Middle frontal gyrus (tissue), 1 donor: ENCODE measurements at regions not wholly inside any gene's neighbourhood (a gene's known extent, or its start where the extent isn't known, plus 50 kb on each side); places are given as distances from the start of the nearest gene placed in this dataset.

ENCODE experiments used
- DNase-seq: peaks from one replicate; pipeline ENCODE4 v3.0.0-alpha.2; 2015; ENCODE audit warnings: low spot score; ENCODE audit errors: extremely low spot score

DNA sequence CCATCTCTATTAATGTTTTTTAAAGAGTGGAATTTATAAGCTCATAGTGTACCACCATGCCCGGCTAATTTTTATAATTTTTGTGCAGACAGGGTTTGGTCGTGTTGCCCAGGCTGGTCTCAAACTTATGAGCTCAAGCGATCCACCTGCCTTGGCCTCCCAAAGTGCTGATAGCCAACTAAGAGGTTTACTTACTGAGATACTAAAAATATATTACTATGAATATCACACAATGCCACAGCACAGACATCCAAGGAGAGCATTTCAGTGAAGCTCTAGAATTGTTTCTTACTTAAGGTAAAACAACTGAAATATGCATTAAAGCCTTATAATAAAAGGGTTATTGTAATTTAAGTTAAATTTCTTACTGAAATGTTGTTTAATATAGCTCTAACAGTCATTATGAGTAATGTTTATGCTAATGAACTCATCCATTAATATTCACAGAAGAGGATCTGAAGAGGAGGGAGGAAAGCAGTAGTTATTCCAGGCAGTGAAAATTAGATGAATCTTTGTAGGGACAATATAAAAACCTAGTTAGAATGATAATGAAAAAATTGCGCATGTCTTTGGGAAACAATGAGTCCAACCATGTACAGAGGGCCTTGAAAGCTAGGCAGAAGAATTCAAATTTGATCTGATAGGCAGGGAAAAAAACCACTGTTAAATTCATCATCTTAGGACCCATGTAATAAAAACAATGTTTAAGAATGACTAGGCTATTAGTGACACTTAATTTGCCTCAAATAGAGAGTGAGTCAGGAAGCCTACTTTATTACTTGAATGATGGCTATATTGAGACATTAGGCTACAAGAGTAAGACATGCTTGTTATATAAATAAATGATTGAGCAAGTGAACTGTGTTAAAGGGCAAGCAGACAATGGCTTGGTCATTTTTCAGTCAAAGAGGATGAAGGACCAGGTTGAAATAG, 99.2 kb downstream of the SLC41A2 start:
- DNase-seq, result no peak

DNA sequence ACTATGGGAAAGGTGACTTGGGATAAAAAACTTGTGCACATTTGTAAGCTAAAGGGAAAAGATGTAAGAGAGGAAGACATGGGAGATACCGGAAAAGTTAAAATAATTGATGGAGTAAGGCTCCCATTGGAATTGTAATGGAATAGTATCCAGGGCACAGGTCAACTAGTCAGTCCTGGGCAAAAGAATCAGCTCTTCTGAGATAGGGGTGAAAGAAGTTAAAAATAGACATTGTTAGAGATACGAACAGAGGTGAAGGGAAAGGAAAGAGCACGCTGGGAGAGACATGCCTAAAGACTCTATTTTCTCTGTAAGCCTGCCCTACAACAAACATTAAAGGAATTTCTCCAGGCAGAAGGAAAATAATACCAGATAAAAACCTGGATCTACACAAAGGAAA, 101.6 kb downstream of the SLC41A2 start:
- DNase-seq, result no peak

DNA sequence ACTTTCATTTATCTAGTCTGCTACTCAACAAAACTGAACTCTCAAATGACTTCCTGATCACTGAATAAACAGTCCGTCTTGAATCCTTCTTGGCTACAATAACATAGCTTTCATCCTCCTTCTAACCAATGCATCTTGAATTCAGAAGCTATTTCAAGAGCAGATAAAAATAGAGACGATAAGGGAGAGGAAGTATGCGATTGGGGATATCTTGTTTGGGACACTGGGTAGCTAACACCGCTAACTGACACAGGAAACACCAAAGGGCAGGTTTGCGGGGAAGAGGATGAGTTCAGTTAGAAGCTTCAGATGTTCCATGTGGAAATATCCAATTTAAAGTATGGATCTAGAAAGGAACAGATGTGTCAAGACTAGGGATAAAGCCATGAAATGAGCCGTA, 102.5 kb downstream of the SLC41A2 start:
- no peak for DNase-seq

DNA sequence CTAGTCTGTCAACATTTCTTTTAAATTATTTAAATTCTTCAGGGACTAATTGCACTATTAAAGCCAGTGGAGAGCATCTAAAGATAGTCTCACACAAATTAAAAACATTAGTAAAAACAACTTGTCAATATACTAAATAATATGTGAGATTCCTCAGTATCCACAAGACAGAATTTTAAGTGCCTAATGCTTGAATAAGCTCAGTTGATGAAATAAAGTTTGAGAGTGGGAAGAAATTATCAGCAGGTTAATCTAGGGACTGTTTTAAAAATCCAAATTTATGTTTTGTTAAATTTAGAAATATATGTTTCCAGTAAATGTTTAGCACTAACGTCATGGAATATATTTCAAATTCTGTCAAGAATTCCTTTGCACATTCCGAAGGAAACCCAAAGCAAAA, 105.2 kb downstream of the SLC41A2 start:
- no peak for DNase-seq

DNA sequence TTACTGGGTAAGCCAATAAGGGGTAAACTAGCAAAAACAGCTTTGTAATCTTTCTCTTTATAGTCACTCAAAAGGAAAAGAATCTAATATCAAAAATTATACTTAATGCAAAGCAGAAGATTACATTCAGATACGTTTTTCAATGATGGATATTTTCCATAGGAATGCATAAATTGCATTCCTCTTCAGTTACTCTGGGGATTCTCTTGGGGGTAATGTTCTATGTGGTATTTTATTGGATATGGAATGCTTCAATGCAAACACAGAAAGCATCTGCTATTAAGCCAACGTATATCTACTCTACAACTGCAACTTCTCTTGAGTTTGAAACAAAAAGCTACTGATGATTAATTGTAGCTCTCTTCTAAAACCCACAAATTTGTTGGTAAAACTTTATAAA, 106.0 kb downstream of the SLC41A2 start:
- no peak for DNase-seq

DNA sequence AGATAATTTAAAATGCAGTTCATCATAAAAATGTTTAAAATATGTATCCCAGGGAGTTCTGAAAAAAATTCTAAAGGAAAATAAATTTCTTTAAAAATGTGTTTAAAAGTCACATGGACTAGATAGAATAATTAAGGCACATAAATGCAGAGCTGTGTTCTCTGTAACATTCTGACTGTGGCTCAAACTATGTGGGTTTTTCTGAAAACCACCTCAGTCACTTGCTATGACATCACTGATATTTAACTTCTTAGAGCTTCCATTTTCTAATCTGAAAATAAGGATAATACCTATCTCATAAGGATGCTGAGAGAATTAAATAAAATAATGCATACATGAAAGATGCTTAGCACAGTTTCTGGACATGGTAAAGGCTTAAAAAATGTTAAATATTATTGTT, 107.3 kb downstream of the SLC41A2 start:
- DNase-seq, result no peak

DNA sequence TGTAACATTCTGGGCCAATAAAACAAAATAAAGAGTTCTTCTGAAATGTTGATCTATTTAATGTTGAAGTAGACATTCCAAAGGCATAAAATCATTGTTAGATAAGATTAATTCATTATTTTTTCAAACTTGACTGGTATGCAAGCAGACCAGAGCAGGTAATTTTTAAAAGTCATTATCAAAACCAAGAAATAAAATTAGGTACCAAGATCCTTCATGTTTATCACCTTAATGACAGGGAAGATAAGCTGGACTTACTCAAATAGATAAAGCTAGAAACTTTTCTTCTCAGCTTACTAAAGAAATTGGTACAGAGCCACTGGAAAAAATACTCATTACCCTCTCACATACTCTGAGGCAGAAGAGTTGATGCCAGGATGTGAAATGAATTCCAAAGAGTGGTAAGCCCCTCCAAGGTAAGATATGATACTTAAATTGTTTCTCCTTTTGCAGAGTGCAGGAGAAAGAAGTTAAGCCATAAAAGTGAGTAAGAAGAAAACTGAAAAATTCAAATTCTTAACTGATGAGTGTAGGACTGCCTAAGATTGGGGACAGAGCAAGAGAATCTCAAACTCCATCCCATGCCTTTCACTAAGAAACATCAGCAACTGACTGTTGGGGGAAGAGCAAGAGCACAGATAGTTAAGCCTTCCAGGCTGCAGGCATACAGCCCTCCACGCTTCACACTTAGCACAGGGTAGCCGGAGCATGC, 111.9 kb downstream of the SLC41A2 start:
- no peak for DNase-seq

DNA sequence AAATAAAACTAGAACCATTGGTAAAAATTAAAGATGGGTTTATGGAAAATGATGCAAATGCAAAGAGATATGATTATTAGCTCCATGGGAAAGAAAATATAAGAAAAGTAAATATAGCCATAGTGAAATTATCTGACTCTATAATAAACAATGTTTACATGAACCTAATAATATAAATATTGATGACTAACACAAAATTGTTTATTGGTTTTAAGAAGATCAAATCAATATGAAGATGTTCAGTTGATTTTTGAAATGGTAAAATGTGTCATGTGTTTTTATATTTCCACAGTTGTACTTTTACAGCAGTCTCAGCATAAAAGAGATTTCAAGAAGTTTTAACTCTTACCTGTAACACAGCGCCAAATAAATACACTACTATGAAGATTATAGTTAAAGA, 114.0 kb downstream of the SLC41A2 start:
- DNase-seq, result no peak

DNA sequence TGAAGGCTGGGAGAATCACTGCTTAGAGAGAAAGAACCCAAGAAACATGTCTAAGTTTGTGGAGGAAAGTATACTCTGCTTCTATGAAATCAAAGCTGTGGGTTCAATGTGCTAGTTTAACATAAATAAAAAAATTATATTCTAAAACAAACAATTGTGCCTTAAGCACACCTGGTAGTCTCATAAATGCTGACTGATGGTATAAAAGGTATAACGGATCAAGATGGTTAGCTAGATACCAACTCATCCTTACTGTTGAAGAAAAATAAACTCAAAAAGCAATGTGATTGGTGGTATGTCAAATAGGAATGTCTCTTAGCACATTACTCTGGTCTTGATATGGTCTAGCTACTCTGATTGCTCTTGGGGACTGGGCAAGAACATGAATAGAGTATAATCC, 117.8 kb downstream of the SLC41A2 start:
- DNase-seq, result no peak

DNA sequence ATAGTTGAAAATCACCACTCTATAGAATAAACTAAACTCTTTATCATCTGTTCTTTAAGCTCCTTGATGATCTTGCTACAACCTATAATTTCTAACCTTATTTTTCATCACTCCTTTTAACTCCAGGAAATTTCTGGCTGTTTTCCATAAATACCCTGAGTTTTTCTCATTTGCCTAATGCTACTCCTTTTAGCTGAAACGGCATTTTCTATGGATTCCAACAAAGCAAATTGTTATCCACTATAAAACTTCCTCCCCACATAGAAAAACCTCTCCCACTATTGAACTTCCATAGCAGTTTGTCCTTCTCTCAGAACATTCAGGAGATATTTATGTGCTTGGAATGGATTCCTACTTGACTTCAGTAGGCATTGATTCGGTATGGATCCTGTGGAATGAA, 122.8 kb downstream of the SLC41A2 start:
- no peak for DNase-seq

DNA sequence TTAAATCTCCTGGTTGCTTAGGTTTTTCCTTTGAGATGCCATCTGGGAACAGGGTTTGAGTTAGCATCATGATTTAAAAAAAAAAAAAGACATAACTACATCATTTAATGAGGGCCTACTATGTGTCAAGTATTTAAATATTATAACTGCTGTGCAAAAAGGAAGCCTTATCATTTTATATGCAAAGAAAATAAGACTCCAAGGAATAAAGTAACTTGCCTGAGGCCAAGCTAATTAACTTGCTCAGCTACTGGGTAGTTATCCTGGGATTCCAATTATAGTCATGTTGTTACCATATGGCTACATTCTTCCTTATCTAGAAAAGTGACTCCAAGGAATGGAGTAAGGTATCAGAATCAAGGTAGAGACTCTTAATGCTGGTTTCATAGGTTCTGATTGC, 123.5 kb downstream of the SLC41A2 start:
- no peak for DNase-seq

DNA sequence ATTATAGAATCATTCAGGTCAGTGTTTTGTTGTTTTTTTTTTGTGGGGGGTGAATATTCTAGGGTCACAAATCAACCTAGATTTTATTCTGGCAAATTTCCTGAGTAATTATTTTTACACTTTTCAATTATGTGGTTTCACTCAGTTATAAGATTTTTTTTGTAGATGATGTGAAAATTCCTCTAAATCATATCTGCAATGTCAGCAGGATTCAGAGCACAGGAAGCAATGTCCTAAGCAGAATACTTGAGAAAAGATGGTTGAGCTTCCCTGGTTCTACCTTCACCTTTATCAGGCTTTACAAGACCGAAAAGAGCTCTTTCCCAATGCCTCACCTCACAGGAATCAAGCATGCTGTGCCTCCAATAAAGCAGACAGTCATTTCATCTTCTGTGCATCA, 124.3 kb downstream of the SLC41A2 start:
- no peak for DNase-seq

DNA sequence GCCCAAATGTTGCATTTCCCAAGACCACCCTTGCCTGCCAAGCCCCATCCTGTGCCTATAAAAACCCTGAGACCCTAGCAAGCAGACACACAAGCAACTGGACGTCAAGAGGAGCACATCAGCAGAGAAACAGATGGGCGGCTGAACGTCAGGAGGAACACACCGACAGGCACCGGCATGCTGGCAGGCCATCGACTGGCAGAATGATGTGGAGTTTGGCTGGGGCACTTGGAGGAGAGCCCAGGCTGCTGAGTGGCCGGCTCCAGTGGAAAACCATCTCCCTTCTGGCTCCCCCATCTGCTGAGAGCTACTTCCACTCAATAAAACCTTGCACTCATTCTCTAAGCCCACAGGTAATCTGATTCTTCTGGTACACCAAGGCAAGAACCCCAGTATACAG, 130.1 kb downstream of the SLC41A2 start:
- no peak for DNase-seq

DNA sequence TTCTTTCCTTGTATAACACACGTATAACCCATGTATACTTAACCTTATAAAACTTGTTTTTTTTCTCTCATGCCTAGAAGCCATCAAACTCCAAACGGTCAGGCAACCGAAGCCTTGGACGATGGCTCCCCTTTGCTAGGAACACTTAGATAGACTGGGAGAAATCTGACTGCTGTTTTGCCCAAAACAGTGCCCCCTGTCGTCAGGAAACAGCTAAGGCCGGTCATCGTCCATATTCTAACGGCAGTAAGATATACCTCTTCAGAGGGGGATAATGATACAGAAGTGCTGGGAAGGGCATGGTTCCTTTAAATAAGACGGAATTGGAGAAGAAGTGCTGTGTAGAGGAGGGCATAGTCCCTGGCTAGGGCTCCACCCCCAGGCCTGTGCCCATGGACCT, 130.5 kb downstream of the SLC41A2 start:
- no peak for DNase-seq

DNA sequence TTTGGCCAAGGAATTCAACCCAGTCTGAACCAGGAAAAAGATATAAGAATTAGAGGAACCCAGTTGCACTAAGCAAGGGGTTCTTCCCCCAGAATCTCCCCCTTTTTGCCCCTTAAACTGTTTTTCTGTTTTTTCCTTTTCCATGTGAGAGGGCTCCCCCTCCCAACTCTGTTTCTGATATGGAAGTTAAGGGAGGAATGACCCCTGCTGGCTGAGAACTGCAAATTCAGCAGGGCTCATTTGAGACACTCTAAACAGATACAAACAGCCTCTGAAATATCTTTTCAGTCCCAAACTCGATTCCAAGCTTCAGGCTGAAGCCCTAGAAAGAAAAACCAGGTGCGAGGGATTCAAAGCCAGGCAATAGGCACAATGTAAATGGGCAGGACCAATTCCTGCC, 132.7 kb downstream of the SLC41A2 start:
- DNase-seq, result no peak

DNA sequence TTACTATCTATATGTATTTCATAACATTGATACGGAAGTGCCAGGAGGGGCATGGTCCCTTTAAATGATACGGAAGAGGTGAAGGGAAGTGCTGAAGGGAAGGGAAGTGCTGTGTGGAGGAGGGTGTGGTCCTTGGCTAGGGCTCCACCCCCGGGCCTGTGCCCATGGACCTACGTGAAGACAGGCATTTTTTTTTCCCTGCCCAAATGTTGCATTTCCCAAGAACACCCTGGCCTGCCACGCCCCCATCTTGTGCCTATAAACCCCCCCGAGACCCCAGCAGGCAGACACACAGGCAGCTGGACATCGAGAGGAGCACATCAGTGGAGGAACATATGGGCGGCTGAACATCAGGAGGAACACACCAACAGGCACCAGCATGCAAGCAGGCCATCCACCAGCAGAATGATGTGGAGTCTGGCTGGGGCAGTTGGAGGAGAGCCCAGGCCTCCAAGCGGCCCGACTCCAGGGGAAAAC, 134.1 kb downstream of the SLC41A2 start:
- no peak for DNase-seq

DNA sequence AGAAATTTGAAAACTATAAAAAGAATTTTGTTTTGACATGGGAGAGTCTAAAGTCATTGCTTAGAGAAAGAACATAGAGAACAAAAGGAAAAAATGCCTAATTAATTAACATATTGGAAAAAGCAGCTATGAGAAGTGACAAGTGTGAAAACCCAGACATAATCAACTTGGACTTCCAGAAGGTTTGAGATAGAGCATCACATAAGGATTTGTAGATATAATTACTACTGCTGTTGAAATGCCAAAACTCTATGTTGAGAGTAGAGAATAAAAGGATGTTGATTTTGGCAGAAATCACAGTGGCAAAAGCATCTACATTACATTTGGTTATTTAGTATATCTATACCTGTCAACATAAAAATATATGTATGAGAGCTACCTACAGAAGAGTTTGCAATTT, 135.1 kb downstream of the SLC41A2 start:
- no peak for DNase-seq

DNA sequence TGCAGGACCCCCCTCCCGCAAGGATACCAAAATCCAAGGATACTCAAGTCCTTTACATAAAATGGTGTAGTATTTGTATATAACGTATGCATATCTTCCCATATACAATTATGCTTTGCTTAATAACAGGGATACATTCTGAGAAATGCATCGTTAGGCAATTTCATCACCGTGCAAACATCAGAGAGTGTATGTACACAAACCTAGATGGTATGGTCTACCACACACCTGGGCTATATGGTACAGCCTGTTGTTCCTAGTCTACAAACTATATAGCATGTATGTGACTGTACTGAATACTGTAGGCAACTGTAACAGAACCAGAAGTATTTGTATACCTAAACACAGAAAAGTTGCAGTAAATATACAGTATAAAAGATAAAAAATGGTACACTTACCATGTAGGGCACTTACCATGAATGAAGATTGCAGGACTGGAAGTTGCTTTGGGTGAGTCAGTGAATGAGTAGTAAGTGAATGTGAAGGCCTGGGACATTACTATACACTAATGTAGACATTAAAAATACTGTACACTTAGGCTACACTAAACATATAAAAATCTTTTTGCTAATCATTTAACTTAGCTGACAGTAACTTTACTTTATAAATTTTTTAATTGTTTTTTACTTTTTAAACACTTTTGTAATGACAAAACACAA, 141.1 kb downstream of the SLC41A2 start:
- DNase-seq, result no peak

DNA sequence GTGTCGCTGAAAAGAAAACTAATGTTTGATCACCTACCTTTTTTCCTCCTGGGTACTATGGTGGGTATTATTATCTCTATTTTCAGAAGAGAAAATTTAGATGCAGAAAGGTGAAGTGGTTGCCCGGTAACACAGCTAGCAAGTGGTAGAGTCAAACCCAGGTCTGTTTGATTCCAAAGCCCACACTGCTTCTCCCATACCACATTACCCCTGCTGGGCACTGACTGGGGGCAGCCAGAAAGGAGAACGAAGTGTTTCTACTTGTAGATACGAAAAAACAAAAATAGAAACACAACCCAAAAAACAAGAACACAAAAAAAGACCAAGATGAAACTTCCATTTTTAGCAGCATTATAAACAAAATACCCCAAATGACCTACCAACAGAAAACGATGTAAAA, 142.2 kb downstream of the SLC41A2 start:
- DNase-seq, result no peak

DNA sequence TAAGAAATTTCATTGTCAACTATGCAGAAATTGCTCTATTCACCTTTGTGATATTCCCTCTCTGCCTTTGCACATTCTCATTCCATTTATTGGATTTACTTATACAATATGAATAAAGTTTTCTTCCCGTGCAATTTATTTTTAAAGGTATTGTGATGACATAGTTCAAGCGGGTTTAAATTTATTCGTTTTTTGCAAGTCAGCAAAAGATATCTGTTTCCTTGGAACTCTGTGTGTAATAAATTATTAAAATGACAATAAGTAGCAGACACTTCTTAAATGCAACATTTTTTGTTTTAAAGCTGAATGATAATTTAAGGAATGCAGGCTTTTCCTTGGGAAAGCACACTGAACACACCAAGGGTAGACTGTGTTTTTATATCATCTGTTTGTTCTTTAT, 143.1 kb downstream of the SLC41A2 start:
- no peak for DNase-seq
